Keratinocyte (primary cell): ENCODE measurements at regions not wholly inside any gene's neighbourhood (a gene's known extent, or its start where the extent isn't known, plus 50 kb on each side); places are given as distances from the start of the nearest gene placed in this dataset.

ENCODE experiments used
- DNase-seq: peaks from one replicate; pipeline ENCODE4 v3.0.0-alpha.2; 2011; ENCODE audit warnings: low read depth, missing footprints, low spot score
- FAIRE-seq: peaks from 2 replicates; lab custom pipeline; 2011; peaks lifted over from hg19 to GRCh38; lab: Jason Lieb, UNC
- H2AFZ ChIP-seq: 2 replicates; pipeline ENCODE4 v1.6.0; 2012; ENCODE audit warnings: low read length, control low read depth, inconsistent platforms; ENCODE audit not compliant: control insufficient read depth
- H3K27ac ChIP-seq: 2 replicates; pipeline ENCODE4 v1.5.1; 2011; ENCODE audit warnings: low read length; ENCODE audit not compliant: control insufficient read depth, insufficient read depth
- H3K27me3 ChIP-seq: 3 replicates; pipeline ENCODE4 v1.6.0; 2011; ENCODE audit warnings: low read length; ENCODE audit not compliant: control insufficient read depth, insufficient read depth; ENCODE audit errors: extremely low read depth
- H3K36me3 ChIP-seq, 2 experiments: 2 replicates in 1 of 2; 3 replicates in 1 of 2; pipeline ENCODE4 v1.5.1; 2011; ENCODE audit warnings: low read length in 2 of 2, mild to moderate bottlenecking in 1 of 2; ENCODE audit not compliant: control insufficient read depth in 2 of 2, insufficient read depth in 2 of 2; ENCODE audit errors: extremely low read depth in 1 of 2
- H3K4me1 ChIP-seq: 3 replicates; pipeline ENCODE4 v1.5.1; 2011; ENCODE audit warnings: low read length; ENCODE audit not compliant: control insufficient read depth, insufficient read depth; ENCODE audit errors: extremely low read depth
- H3K4me2 ChIP-seq: 3 replicates; pipeline ENCODE4 v1.6.0; 2011; ENCODE audit warnings: low read depth, low read length; ENCODE audit not compliant: control insufficient read depth, insufficient read depth; ENCODE audit errors: extremely low read depth
- H3K4me3 ChIP-seq, 3 experiments: fragments of 200-600 bp in 1 of 3; sonication (generic) in 1 of 3; 2 replicates in 2 of 3; 3 replicates in 1 of 3; pipeline ENCODE4 v1.5.1; 2011 to 2016; ENCODE audit warnings: low read length in 3 of 3, mild to moderate bottlenecking in 3 of 3, control low read depth in 2 of 3, inconsistent platforms in 1 of 3, low read depth in 1 of 3, mixed read lengths in 1 of 3, mixed run types in 1 of 3, moderate library complexity in 1 of 3; ENCODE audit not compliant: control insufficient read depth in 2 of 3, insufficient read depth in 2 of 3; ENCODE audit errors: extremely low read depth in 1 of 3
- H3K79me2 ChIP-seq: 2 replicates; pipeline ENCODE4 v1.6.0; 2012; ENCODE audit warnings: low read length; ENCODE audit not compliant: control insufficient read depth, insufficient read depth
- H3K9ac ChIP-seq: 3 replicates; pipeline ENCODE4 v1.6.0; 2011; ENCODE audit warnings: low read length; ENCODE audit not compliant: control insufficient read depth, insufficient read depth; ENCODE audit errors: extremely low read depth
- H3K9me1 ChIP-seq: 3 replicates; pipeline ENCODE4 v1.6.0; 2011; ENCODE audit warnings: low read length; ENCODE audit not compliant: control insufficient read depth, insufficient read depth; ENCODE audit errors: extremely low read depth
- H3K9me3 ChIP-seq: 2 replicates; pipeline ENCODE4 v1.5.1; 2012; ENCODE audit warnings: low read depth, low read length; ENCODE audit not compliant: control insufficient read depth
- H4K20me1 ChIP-seq: 3 replicates; pipeline ENCODE4 v1.6.0; 2011; ENCODE audit warnings: low read length; ENCODE audit not compliant: control insufficient read depth, insufficient read depth; ENCODE audit errors: extremely low read depth
- EZH2 ChIP-seq: IDR thresholded peaks from one replicate; pipeline ENCODE4 v1.6.1; 2012; ENCODE audit warnings: inconsistent platforms, mild to moderate bottlenecking, low read length, moderate library complexity
- dilution Hi-C: fragments of 300-500 bp; cut with MboI; formaldehyde crosslinking; loops from one replicate; pipeline ENCODE4 v1.7.0; 2020; ENCODE audit warnings: low sequenced_read_pairs; ENCODE audit not compliant: extremely low pct_ligation_motif_present
- TF ChIP-seq, protein P1 (sequence below), 3 experiments: IDR thresholded peaks in 1 of 3; conservative IDR thresholded peaks in 1 of 3; optimal IDR thresholded peaks in 1 of 3; 2 replicates in 2 of 3; 3 replicates in 1 of 3; pipeline versions ENCODE3 to v1.5.1; 2011; ENCODE audit warnings: low read length in 3 of 3, mild to moderate bottlenecking in 3 of 3, moderate library complexity in 2 of 3, control low read depth in 1 of 3, inconsistent platforms in 1 of 3; ENCODE audit not compliant: insufficient read depth in 2 of 3; ENCODE audit errors: extremely low read depth in 1 of 3

DNA sequence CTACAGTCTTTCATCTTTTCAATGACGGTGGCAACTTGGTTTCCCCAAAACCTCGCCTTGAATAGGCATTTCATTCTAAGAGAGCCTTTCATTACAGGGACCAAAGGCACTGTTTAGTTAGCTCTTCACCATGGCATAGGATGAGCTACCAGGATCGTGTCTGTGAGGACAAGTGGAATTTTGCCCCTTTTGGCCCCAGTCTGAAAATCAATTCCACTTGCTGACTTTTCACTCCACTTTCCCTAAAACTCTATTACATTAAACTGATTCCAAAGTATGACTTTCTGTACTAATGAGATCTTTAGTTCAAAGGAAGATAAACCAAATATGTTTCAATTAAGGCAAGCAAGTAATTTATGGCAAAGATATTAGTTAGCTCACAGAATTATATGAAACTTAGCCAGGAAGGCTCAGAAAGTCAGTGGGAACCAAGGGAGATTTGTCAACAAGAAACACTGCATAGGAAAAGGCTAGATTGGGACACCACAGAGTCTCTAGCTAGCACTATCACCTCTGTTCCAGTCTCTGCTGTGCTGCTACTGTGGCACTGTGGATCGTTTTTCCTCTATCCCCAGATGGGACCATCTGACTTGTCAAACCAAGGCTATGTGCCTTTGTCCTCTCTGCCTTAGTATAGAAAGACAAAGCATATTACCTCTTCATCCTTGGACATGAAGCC is 145.6 kb downstream of the SLC7A11 start:
- H3K4me2 ChIP-seq = no peak overlapping the region
- no peaks in the 10 kb centered on the region for H3K4me1 ChIP-seq
- H3K9me1 ChIP-seq = no peaks in the 10 kb centered on the region
- no peaks in the 10 kb centered on the region for H4K20me1 ChIP-seq
- no peaks in the 10 kb centered on the region for H3K27me3 ChIP-seq
- peak overlapping the region; percentile 56 for H2AFZ ChIP-seq
- FAIRE-seq = no peak
- H3K27ac ChIP-seq = no peak overlapping the region
- H3K9ac ChIP-seq = no peak overlapping the region
- no peak for DNase-seq
- H3K4me3 ChIP-seq = no peak overlapping the region
- no peaks in the 10 kb centered on the region for H3K9me3 ChIP-seq
- H3K79me2 ChIP-seq = no peaks in the 10 kb centered on the region
- TF ChIP-seq, protein P1, sequence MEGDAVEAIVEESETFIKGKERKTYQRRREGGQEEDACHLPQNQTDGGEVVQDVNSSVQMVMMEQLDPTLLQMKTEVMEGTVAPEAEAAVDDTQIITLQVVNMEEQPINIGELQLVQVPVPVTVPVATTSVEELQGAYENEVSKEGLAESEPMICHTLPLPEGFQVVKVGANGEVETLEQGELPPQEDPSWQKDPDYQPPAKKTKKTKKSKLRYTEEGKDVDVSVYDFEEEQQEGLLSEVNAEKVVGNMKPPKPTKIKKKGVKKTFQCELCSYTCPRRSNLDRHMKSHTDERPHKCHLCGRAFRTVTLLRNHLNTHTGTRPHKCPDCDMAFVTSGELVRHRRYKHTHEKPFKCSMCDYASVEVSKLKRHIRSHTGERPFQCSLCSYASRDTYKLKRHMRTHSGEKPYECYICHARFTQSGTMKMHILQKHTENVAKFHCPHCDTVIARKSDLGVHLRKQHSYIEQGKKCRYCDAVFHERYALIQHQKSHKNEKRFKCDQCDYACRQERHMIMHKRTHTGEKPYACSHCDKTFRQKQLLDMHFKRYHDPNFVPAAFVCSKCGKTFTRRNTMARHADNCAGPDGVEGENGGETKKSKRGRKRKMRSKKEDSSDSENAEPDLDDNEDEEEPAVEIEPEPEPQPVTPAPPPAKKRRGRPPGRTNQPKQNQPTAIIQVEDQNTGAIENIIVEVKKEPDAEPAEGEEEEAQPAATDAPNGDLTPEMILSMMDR (optimal IDR thresholded peaks at IDR 0.05 in 1 of 3, IDR thresholded peaks at IDR 0.05 in 1 of 3, conservative IDR thresholded peaks at IDR 0.05 in 1 of 3; ENCODE audit: extremely low read depth in 1 of 3, insufficient read depth in 2 of 3, low read length in 3 of 3) = no peak
- TF ChIP-seq EZH2 = no peak
- no peaks in the 10 kb centered on the region for H3K36me3 ChIP-seq
- dilution Hi-C loops = no loop called here

DNA sequence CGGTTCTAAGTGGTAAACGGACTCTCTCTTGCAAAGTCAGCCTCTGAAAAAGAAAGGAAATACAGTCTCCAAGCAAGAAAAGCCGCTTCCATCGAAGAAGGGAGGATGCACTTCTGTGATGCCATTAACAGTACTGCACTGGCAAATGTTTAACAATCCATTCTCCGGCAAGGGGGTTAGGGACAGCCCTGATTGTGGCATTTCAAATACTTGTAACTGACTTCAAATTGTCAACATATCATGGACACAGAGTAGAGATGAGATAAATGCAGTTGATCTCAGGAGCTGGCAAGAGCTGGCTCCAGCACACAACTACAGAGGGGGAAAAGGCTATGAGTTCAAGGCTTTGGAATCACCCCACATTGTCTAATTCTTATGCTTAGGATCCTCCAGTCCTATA is 146.8 kb downstream of the SLC7A11 start:
- no peak for TF ChIP-seq EZH2
- TF ChIP-seq, protein P1 (optimal IDR thresholded peaks at IDR 0.05 in 1 of 3, IDR thresholded peaks at IDR 0.05 in 1 of 3, conservative IDR thresholded peaks at IDR 0.05 in 1 of 3; ENCODE audit: extremely low read depth in 1 of 3, insufficient read depth in 2 of 3, low read length in 3 of 3) = no peak
- dilution Hi-C loops = no loop called here

More for the DNA sequence above, 146.8 kb downstream of the SLC7A11 start:
- Histone ChIP-seq H3K79me2 (no peaks in the 10 kb centered on the region), H3K27me3 (no peaks in the 10 kb centered on the region), H3K9me1 (no peaks in the 10 kb centered on the region), H4K20me1 (no peaks in the 10 kb centered on the region), H3K4me2 (no peak overlapping the region), H2AFZ (no peak overlapping the region), H3K9ac (no peak overlapping the region), H3K4me1 (peaks cover 3% of the 10 kb centered on the region), H3K9me3 (no peaks in the 10 kb centered on the region), H3K36me3 (no peaks in the 10 kb centered on the region), H3K27ac (no peak overlapping the region), H3K4me3 (no peak overlapping the region)
- DNase-seq = no peak
- no peak for FAIRE-seq
